K562 (cell line): ENCODE measurements at regions not wholly inside any gene's neighbourhood (a gene's known extent, or its start where the extent isn't known, plus 50 kb on each side); places are given as distances from the start of the nearest gene placed in this dataset.

ENCODE experiments used
- BRF1 ChIP-seq: IDR thresholded peaks from 3 replicates; pipeline ENCODE4 v1.6.1; 2011; ENCODE audit warnings: borderline replicate concordance, mild to moderate bottlenecking; ENCODE audit not compliant: insufficient read length; ENCODE audit errors: extremely low read depth
- MGA ChIP-seq: fragments of 450-650 bp; IDR thresholded peaks from 2 replicates; pipeline ENCODE4 v1.6.1; 2016; ENCODE audit warnings: mild to moderate bottlenecking, moderate library complexity
- RFX5 ChIP-seq: IDR thresholded peaks from 2 replicates; pipeline ENCODE4 v1.6.1; 2011; ENCODE audit warnings: low read depth, mild to moderate bottlenecking, improper control_type of control experiment, low read length
- SOX6 ChIP-seq: fragments of 450-650 bp; IDR thresholded peaks from 2 replicates; pipeline ENCODE4 v1.6.1; 2014; ENCODE audit warnings: mild to moderate bottlenecking
- ZC3H4 ChIP-seq: sonication (generic); formaldehyde crosslinking; IDR thresholded peaks from 2 replicates; pipeline ENCODE4 v1.9.0; 2021; ENCODE audit warnings: missing genetic modification reagents, borderline replicate concordance
- ZNF318 ChIP-seq, 2 experiments: fragments of 450-650 bp; IDR thresholded peaks; 2 replicates each; pipeline ENCODE4 v1.6.1; 2016; ENCODE audit warnings: mild to moderate bottlenecking in 2 of 2, borderline replicate concordance in 1 of 2, low read depth in 1 of 2, moderate library complexity in 1 of 2

- TF ChIP-seq MGA (no peak), ZC3H4 (no peak), SOX6 (no peak), ZNF318 (IDR thresholded peaks at IDR 0.05; ENCODE audit: borderline replicate concordance in 1 of 2, low read depth in 1 of 2) (no peak), BRF1 (no peak), RFX5 (no peak)
Measured at GRCh38 chr5:8410618-8411017, 541.7 kb downstream of the MTRR start (continued).
